ENCODE measurements at regions not wholly inside any gene's neighbourhood (a gene's known extent, or its start where the extent isn't known, plus 50 kb on each side); places are given as distances from the start of the nearest gene placed in this dataset.

DNA sequence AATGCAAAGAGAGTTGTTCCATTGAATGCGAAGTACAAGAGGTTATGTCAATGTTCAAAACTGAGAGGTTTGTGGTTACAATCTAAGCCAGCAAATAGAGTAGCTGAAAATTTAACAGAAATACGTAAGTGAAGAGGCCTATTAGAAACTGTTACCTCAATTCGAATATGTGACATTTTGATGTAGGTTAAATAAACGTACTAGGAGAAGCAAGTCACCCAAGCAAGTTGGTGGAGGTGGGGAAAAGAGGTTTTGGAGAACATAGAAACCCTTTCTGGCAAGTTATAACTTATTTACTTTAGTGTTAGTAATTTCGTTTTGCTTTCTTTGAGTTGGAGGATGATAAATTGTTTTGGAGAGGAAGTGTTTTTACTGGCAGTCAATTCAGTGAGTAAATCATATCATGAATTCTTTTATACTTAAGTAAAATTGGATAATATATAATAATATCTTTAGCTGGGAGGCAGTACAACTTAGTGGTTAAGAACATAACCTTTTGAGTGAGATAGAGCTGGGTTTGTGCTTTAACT is 91.2 kb upstream of the NAALADL2 start:
- H3K36me3 Mint-ChIP-seq (ENCODE audit: low read depth, unreplicated experiment), result no peaks in the 10 kb centered on the region
- H3K36me3 ChIP-seq (ENCODE audit: insufficient read depth, low read length), result no peaks in the 10 kb centered on the region
- no peaks in the 10 kb centered on the region for H3K9me3 ChIP-seq (ENCODE audit: insufficient read depth, low read depth, low read length)
- no peaks in the 10 kb centered on the region for H3K27me3 Mint-ChIP-seq (ENCODE audit: low read depth, unreplicated experiment)
- H3K27ac Mint-ChIP-seq (ENCODE audit: unreplicated experiment), result no peak overlapping the region
- no peaks in the 10 kb centered on the region for H3K9me3 Mint-ChIP-seq (ENCODE audit: unreplicated experiment)
- FAIRE-seq (peak; percentile 13), DNase-seq (ENCODE audit: low read depth) (peak; percentile 87)
- H4K20me1 ChIP-seq (ENCODE audit: insufficient read depth, low read length), result no peaks in the 10 kb centered on the region
- peak overlapping the region; percentile 56 for H3K4me2 ChIP-seq (ENCODE audit: low read length)
- H3K4me1 ChIP-seq (ENCODE audit: insufficient read depth, low read length), result peaks cover 8% of the 10 kb centered on the region
- no peaks in the 10 kb centered on the region for H3K79me2 ChIP-seq (ENCODE audit: insufficient read depth, low read length)
- TF ChIP-seq, protein P1, sequence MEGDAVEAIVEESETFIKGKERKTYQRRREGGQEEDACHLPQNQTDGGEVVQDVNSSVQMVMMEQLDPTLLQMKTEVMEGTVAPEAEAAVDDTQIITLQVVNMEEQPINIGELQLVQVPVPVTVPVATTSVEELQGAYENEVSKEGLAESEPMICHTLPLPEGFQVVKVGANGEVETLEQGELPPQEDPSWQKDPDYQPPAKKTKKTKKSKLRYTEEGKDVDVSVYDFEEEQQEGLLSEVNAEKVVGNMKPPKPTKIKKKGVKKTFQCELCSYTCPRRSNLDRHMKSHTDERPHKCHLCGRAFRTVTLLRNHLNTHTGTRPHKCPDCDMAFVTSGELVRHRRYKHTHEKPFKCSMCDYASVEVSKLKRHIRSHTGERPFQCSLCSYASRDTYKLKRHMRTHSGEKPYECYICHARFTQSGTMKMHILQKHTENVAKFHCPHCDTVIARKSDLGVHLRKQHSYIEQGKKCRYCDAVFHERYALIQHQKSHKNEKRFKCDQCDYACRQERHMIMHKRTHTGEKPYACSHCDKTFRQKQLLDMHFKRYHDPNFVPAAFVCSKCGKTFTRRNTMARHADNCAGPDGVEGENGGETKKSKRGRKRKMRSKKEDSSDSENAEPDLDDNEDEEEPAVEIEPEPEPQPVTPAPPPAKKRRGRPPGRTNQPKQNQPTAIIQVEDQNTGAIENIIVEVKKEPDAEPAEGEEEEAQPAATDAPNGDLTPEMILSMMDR (IDR thresholded peaks at IDR 0.05; ENCODE audit: insufficient read depth, low read depth, low read length), result no peak
- no peak for TF ChIP-seq EZH2 (IDR thresholded peaks at IDR 0.05; ENCODE audit: insufficient read depth, low read length)
- H3K27ac ChIP-seq (ENCODE audit: low read depth, low read length), result peak overlapping the region; percentile 39
- no peaks in the 10 kb centered on the region for H3K4me1 Mint-ChIP-seq (ENCODE audit: low read depth, unreplicated experiment)
- peak overlapping the region; percentile 12 for H2AFZ ChIP-seq (ENCODE audit: low read depth, low read length)
- no peak overlapping the region for H3K4me3 ChIP-seq (ENCODE audit: insufficient read depth, low read depth, low read length)
- no peaks in the 10 kb centered on the region for H3K27me3 ChIP-seq (ENCODE audit: insufficient read depth, low read length)
- H3K9ac ChIP-seq (ENCODE audit: low read length), result no peak overlapping the region
- no peak overlapping the region for H3K4me3 Mint-ChIP-seq (ENCODE audit: unreplicated experiment)

DNA sequence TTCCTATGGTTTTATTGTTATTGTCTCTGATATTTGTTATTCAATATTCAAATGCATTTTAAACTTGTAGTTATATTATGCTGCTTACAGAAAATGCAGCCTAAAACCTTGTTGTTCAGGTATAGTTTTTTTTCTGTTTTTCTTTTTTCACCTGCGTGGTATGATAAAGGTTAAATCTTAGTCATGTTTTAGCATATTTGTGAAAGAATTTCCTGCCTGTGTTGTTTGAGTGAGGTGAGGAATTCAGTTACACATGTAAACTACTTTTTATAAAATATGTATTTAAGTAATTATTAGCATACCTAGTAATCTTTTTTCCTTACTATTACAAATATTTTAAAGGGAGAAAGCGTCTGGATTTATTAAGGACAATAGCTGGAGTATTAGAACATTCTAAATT is 90.0 kb upstream of the NAALADL2 start:
- H3K27ac ChIP-seq (ENCODE audit: low read depth, low read length), result no peak overlapping the region
- H3K36me3 ChIP-seq (ENCODE audit: insufficient read depth, low read length), result no peaks in the 10 kb centered on the region
- H3K4me2 ChIP-seq (ENCODE audit: low read length), result no peak overlapping the region
- no peaks in the 10 kb centered on the region for H3K79me2 ChIP-seq (ENCODE audit: insufficient read depth, low read length)
- H3K9me3 ChIP-seq (ENCODE audit: insufficient read depth, low read depth, low read length), result no peaks in the 10 kb centered on the region
- no peak overlapping the region for H3K4me3 ChIP-seq (ENCODE audit: insufficient read depth, low read depth, low read length)
- no peak overlapping the region for H3K9ac ChIP-seq (ENCODE audit: low read length)
- TF ChIP-seq, protein P1 (IDR thresholded peaks at IDR 0.05; ENCODE audit: insufficient read depth, low read depth, low read length), result no peak
- no peak for TF ChIP-seq EZH2 (IDR thresholded peaks at IDR 0.05; ENCODE audit: insufficient read depth, low read length)
- DNase-seq (ENCODE audit: low read depth) (no peak), FAIRE-seq (no peak)
- Mint-ChIP-seq H3K9me3 (ENCODE audit: unreplicated experiment) (no peaks in the 10 kb centered on the region), H3K27ac (ENCODE audit: unreplicated experiment) (no peak overlapping the region), H3K4me3 (ENCODE audit: unreplicated experiment) (no peak overlapping the region), H3K4me1 (ENCODE audit: low read depth, unreplicated experiment) (no peaks in the 10 kb centered on the region), H3K27me3 (ENCODE audit: low read depth, unreplicated experiment) (no peaks in the 10 kb centered on the region), H3K36me3 (ENCODE audit: low read depth, unreplicated experiment) (no peaks in the 10 kb centered on the region)
- H2AFZ ChIP-seq (ENCODE audit: low read depth, low read length), result no peak overlapping the region
- no peaks in the 10 kb centered on the region for H4K20me1 ChIP-seq (ENCODE audit: insufficient read depth, low read length)
- H3K27me3 ChIP-seq (ENCODE audit: insufficient read depth, low read length), result no peaks in the 10 kb centered on the region
- peaks cover 8% of the 10 kb centered on the region for H3K4me1 ChIP-seq (ENCODE audit: insufficient read depth, low read length)

DNA sequence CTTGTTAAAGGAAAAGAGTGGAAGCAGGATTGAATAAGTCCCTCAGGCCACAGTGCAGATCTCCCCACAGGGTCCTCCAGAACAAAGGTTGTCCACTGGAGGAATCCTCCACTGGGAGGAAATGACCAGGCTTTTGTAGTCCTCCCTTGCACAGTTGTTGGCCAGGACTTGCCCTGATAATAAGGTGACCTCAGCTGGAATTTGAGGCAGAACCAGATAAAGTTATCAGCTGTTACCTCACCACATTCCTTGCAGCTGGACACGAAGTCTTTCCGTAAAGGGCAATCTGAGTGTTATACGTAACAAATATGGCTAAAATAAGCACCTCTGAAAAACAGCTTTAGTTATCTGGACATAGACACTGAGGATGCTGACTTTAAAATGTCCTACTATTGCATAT is 83.5 kb upstream of the NAALADL2 start:
- no peaks in the 10 kb centered on the region for H4K20me1 ChIP-seq (ENCODE audit: insufficient read depth, low read length)
- DNase-seq (ENCODE audit: low read depth) (peak; percentile 84), FAIRE-seq (peak; percentile 13)
- H3K9ac ChIP-seq (ENCODE audit: low read length), result no peak overlapping the region
- no peak overlapping the region for H3K4me3 ChIP-seq (ENCODE audit: insufficient read depth, low read depth, low read length)
- H3K27ac Mint-ChIP-seq (ENCODE audit: unreplicated experiment), result no peak overlapping the region
- H3K36me3 Mint-ChIP-seq (ENCODE audit: low read depth, unreplicated experiment), result no peaks in the 10 kb centered on the region
- H3K27ac ChIP-seq (ENCODE audit: low read depth, low read length), result peak overlapping the region; percentile 13
- no peaks in the 10 kb centered on the region for H3K79me2 ChIP-seq (ENCODE audit: insufficient read depth, low read length)
- H3K4me1 Mint-ChIP-seq (ENCODE audit: low read depth, unreplicated experiment), result no peaks in the 10 kb centered on the region
- peaks cover 3% of the 10 kb centered on the region for H3K4me1 ChIP-seq (ENCODE audit: insufficient read depth, low read length)
- H3K27me3 ChIP-seq (ENCODE audit: insufficient read depth, low read length), result no peaks in the 10 kb centered on the region
- no peak overlapping the region for H3K4me3 Mint-ChIP-seq (ENCODE audit: unreplicated experiment)
- H3K36me3 ChIP-seq (ENCODE audit: insufficient read depth, low read length), result no peaks in the 10 kb centered on the region
- H3K4me2 ChIP-seq (ENCODE audit: low read length), result peak overlapping the region; percentile 1
- H3K27me3 Mint-ChIP-seq (ENCODE audit: low read depth, unreplicated experiment), result no peaks in the 10 kb centered on the region
- H3K9me3 ChIP-seq (ENCODE audit: insufficient read depth, low read depth, low read length), result no peaks in the 10 kb centered on the region
- no peak overlapping the region for H2AFZ ChIP-seq (ENCODE audit: low read depth, low read length)
- TF ChIP-seq, protein P1 (IDR thresholded peaks at IDR 0.05; ENCODE audit: insufficient read depth, low read depth, low read length), result no peak
- no peak for TF ChIP-seq EZH2 (IDR thresholded peaks at IDR 0.05; ENCODE audit: insufficient read depth, low read length)
- no peaks in the 10 kb centered on the region for H3K9me3 Mint-ChIP-seq (ENCODE audit: unreplicated experiment)
